ENCODE measurements at regions not wholly inside any gene's neighbourhood (a gene's known extent, or its start where the extent isn't known, plus 50 kb on each side); places are given as distances from the start of the nearest gene placed in this dataset.

GRCh38 chr3:43792904-43793303 lies 102.2 kb downstream of the ABHD5 start:
- TF ChIP-seq EZH2 (IDR thresholded peaks at IDR 0.05; ENCODE audit: borderline replicate concordance) (no peak), EZH2phosphoT487 (IDR thresholded peaks at IDR 0.05; ENCODE audit: low read depth, severe bottlenecking, unreplicated experiment) (no peak)
- TF ChIP-seq, protein P1, sequence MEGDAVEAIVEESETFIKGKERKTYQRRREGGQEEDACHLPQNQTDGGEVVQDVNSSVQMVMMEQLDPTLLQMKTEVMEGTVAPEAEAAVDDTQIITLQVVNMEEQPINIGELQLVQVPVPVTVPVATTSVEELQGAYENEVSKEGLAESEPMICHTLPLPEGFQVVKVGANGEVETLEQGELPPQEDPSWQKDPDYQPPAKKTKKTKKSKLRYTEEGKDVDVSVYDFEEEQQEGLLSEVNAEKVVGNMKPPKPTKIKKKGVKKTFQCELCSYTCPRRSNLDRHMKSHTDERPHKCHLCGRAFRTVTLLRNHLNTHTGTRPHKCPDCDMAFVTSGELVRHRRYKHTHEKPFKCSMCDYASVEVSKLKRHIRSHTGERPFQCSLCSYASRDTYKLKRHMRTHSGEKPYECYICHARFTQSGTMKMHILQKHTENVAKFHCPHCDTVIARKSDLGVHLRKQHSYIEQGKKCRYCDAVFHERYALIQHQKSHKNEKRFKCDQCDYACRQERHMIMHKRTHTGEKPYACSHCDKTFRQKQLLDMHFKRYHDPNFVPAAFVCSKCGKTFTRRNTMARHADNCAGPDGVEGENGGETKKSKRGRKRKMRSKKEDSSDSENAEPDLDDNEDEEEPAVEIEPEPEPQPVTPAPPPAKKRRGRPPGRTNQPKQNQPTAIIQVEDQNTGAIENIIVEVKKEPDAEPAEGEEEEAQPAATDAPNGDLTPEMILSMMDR (IDR thresholded peaks at IDR 0.05; ENCODE audit: poor library complexity): no peak
- Histone ChIP-seq H3K4me1 (ENCODE audit: insufficient read depth) (no peaks in the 10 kb centered on the region), H3K9me3 (ENCODE audit: low read depth) (no peaks in the 10 kb centered on the region), H3K27ac (no peak overlapping the region), H3K79me2 (no peaks in the 10 kb centered on the region), H3K4me2 (no peak overlapping the region), H3K27me3 (no peaks in the 10 kb centered on the region), H2AFZ (no peak overlapping the region), H3K4me3 (no peak overlapping the region), H4K20me1 (ENCODE audit: insufficient read depth, poor library complexity, severe bottlenecking) (no peaks in the 10 kb centered on the region), H3K9me2 (replicated peaks; ENCODE audit: insufficient read depth) (no peaks in the 10 kb centered on the region), H3K36me3 (replicated peaks; ENCODE audit: insufficient read depth, low read depth) (no peaks in the 10 kb centered on the region)
- no peak for DNase-seq (ENCODE audit: low spot score)
- WGBS (ENCODE audit: low lambda C conversion rate, missing lambda C conversion rate): 63% methylated on average over 2 of the region's 2 CpGs

- Histone ChIP-seq H3K4me1 (ENCODE audit: insufficient read depth) (no peaks in the 10 kb centered on the region), H3K27ac (no peak overlapping the region), H3K27me3 (no peaks in the 10 kb centered on the region), H2AFZ (no peak overlapping the region), H3K4me3 (no peak overlapping the region), H3K36me3 (replicated peaks; ENCODE audit: insufficient read depth, low read depth) (no peaks in the 10 kb centered on the region), H3K9me2 (replicated peaks; ENCODE audit: insufficient read depth) (no peaks in the 10 kb centered on the region), H3K79me2 (no peaks in the 10 kb centered on the region), H3K9me3 (ENCODE audit: low read depth) (no peaks in the 10 kb centered on the region), H4K20me1 (ENCODE audit: insufficient read depth, poor library complexity, severe bottlenecking) (no peaks in the 10 kb centered on the region), H3K4me2 (no peak overlapping the region)
- WGBS (ENCODE audit: low lambda C conversion rate, missing lambda C conversion rate): 88% methylated on average over 9 of the region's 9 CpGs
- TF ChIP-seq EZH2phosphoT487 (IDR thresholded peaks at IDR 0.05; ENCODE audit: low read depth, severe bottlenecking, unreplicated experiment) (no peak), EZH2 (IDR thresholded peaks at IDR 0.05; ENCODE audit: borderline replicate concordance) (no peak)
- TF ChIP-seq, protein P1 (IDR thresholded peaks at IDR 0.05; ENCODE audit: poor library complexity): no peak
- DNase-seq (ENCODE audit: low spot score): no peak
Observed at GRCh38 chr3:43793648-43794372, 103.1 kb downstream of the ABHD5 start.

DNA sequence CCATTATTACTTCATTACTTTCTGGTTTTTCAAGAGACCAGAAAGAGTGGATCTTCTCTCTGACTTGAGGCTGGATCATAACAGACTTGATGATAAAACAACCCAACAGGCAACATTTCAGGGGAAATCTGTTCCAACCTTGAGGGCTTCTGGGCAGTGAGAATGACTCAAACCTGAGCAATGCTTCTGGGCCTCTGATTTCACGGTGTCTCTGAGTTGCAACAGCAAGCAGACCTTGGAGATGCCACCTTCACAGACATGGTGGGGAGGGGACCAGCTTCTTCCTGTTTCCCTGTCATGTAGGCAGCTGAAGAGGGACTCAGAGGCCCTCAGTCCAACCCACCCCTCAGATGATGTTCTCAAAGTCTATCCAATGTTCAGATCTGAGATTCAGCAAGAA lies 104.0 kb downstream of the ABHD5 start:
- H3K36me3 ChIP-seq (replicated peaks; ENCODE audit: insufficient read depth, low read depth): no peaks in the 10 kb centered on the region
- no peaks in the 10 kb centered on the region for H3K9me3 ChIP-seq (ENCODE audit: low read depth)
- H3K9me2 ChIP-seq (replicated peaks; ENCODE audit: insufficient read depth): no peaks in the 10 kb centered on the region
- H4K20me1 ChIP-seq (ENCODE audit: insufficient read depth, poor library complexity, severe bottlenecking): no peaks in the 10 kb centered on the region
- no peaks in the 10 kb centered on the region for H3K27me3 ChIP-seq
- H3K79me2 ChIP-seq: no peaks in the 10 kb centered on the region
- DNase-seq (ENCODE audit: low spot score): no peak
- no peak overlapping the region for H3K4me3 ChIP-seq
- WGBS (ENCODE audit: low lambda C conversion rate, missing lambda C conversion rate): 94% methylated on average over 1 of the region's 1 CpG
- no peak overlapping the region for H2AFZ ChIP-seq
- H3K4me2 ChIP-seq: no peak overlapping the region
- no peak overlapping the region for H3K27ac ChIP-seq
- H3K4me1 ChIP-seq (ENCODE audit: insufficient read depth): no peaks in the 10 kb centered on the region
- TF ChIP-seq EZH2phosphoT487 (IDR thresholded peaks at IDR 0.05; ENCODE audit: low read depth, severe bottlenecking, unreplicated experiment) (no peak), EZH2 (IDR thresholded peaks at IDR 0.05; ENCODE audit: borderline replicate concordance) (no peak)
- TF ChIP-seq, protein P1 (IDR thresholded peaks at IDR 0.05; ENCODE audit: poor library complexity): no peak

Data from hepatocyte (in vitro differentiated cells).